GM20000 (cell line): ENCODE measurements at regions not wholly inside any gene's neighbourhood (a gene's known extent, or its start where the extent isn't known, plus 50 kb on each side); places are given as distances from the start of the nearest gene placed in this dataset.

ENCODE experiments used
- DNase-seq: peaks from one replicate; pipeline ENCODE4 v3.0.0; 2012; ENCODE audit warnings: low spot score
- TF ChIP-seq, protein P1 (sequence below): IDR thresholded peaks from 2 replicates; pipeline ENCODE4 v1.5.1; 2012; ENCODE audit warnings: mild to moderate bottlenecking, control low read depth; ENCODE audit errors: extremely low read depth, missing control alignments

GRCh38 chr7:68756986-68757495 is 841.2 kb upstream of the AUTS2 start:
- DNase-seq = no peak
- TF ChIP-seq, protein P1, sequence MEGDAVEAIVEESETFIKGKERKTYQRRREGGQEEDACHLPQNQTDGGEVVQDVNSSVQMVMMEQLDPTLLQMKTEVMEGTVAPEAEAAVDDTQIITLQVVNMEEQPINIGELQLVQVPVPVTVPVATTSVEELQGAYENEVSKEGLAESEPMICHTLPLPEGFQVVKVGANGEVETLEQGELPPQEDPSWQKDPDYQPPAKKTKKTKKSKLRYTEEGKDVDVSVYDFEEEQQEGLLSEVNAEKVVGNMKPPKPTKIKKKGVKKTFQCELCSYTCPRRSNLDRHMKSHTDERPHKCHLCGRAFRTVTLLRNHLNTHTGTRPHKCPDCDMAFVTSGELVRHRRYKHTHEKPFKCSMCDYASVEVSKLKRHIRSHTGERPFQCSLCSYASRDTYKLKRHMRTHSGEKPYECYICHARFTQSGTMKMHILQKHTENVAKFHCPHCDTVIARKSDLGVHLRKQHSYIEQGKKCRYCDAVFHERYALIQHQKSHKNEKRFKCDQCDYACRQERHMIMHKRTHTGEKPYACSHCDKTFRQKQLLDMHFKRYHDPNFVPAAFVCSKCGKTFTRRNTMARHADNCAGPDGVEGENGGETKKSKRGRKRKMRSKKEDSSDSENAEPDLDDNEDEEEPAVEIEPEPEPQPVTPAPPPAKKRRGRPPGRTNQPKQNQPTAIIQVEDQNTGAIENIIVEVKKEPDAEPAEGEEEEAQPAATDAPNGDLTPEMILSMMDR = no peak

GRCh38 chr7:68760556-68760955 is 837.7 kb upstream of the AUTS2 start:
- no peak for DNase-seq
- TF ChIP-seq, protein P1 = no peak

GRCh38 chr7:68767462-68767861 is 830.8 kb upstream of the AUTS2 start:
- TF ChIP-seq, protein P1 = no peak
- DNase-seq = no peak

- TF ChIP-seq, protein P1 = no peak
- DNase-seq = no peak
These were observed 827.6 kb upstream of the AUTS2 start for GRCh38 chr7:68770649-68771048.

GRCh38 chr7:68776326-68776725 is 821.9 kb upstream of the AUTS2 start:
- no peak for DNase-seq
- TF ChIP-seq, protein P1 = no peak

GRCh38 chr7:68783684-68784083 is 814.6 kb upstream of the AUTS2 start:
- TF ChIP-seq, protein P1 = no peak

DNA sequence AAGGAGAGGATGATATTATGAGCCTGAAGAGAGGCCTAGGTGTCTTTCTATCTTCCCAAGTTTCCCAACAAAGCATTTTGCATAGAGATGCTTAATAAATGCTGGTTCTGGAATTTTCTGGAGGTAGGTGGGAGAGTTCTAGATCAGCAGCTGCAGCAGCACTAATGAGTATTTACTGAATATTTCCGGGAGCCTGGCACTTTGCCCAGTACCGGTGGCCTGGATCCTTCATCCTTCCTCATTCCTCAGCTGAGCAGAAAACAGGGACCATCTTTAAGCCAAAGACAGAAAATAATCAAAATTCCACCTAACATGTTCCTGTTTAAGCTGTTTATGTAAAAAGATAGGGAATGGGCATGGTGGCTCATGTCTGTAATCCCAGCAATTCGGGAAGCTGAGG is 813.2 kb upstream of the AUTS2 start:
- TF ChIP-seq, protein P1 = no peak
- DNase-seq = no peak

More at GRCh38 chr7:68783684-68784083, 814.6 kb upstream of the AUTS2 start:
- DNase-seq = no peak
